ENCODE measurements at regions not wholly inside any gene's neighbourhood (a gene's known extent, or its start where the extent isn't known, plus 50 kb on each side); places are given as distances from the start of the nearest gene placed in this dataset.
"Not testable (repeated sequence)": the region's sequence is repeated elsewhere in the genome, so short reads cannot be mapped to it uniquely, and the experiment has no call there.

- Histone ChIP-seq H3K9me3 (ENCODE audit: control insufficient read depth in 2 of 3, insufficient read depth in 1 of 3, low read length in 3 of 3) (no peaks in the 10 kb centered on the region), H3K4me1 (ENCODE audit: control insufficient read depth in 2 of 3, insufficient read depth in 2 of 3, low read depth in 1 of 3, low read length in 3 of 3) (no peaks in the 10 kb centered on the region), H3K27me3 (ENCODE audit: control insufficient read depth, insufficient read depth, low read length) (no peaks in the 10 kb centered on the region), H3K9ac (ENCODE audit: low read length in 3 of 3) (no peak overlapping the region), H3K36me3 (ENCODE audit: control insufficient read depth in 2 of 3, insufficient read depth in 3 of 3, low read length in 3 of 3) (no peaks in the 10 kb centered on the region), H3K4me3 (ENCODE audit: low read length in 3 of 3) (no peak overlapping the region), H3K27ac (ENCODE audit: low read depth in 2 of 2, low read length in 2 of 2) (no peak overlapping the region)
- no peak for TF ChIP-seq CTCF (IDR thresholded peaks at IDR 0.05; ENCODE audit: borderline replicate concordance, extremely low read depth, insufficient read depth)
- FAIRE-seq (no peak), DNase-seq (no peak)
- intact Hi-C loops (cut with DNase I) = no loop called here
These were observed 405.5 kb upstream of the ADGRB3 start for GRCh38 chr6:68229566-68229965.

GRCh38 chr6:68226460-68226859 lies 408.6 kb upstream of the ADGRB3 start:
- no peaks in the 10 kb centered on the region for H3K9me3 ChIP-seq (ENCODE audit: control insufficient read depth in 2 of 3, insufficient read depth in 1 of 3, low read length in 3 of 3)
- H3K36me3 ChIP-seq (ENCODE audit: control insufficient read depth in 2 of 3, insufficient read depth in 3 of 3, low read length in 3 of 3) = no peaks in the 10 kb centered on the region
- TF ChIP-seq CTCF (IDR thresholded peaks at IDR 0.05; ENCODE audit: borderline replicate concordance, extremely low read depth, insufficient read depth) = peak; percentile 8
- DNase-seq (peak in 2 of 5 donors; percentile 27 to 30), FAIRE-seq (no peak)
- intact Hi-C loops (cut with DNase I) = no loop called here
- no peak overlapping the region for H3K9ac ChIP-seq (ENCODE audit: low read length in 3 of 3)
- H3K4me1 ChIP-seq (ENCODE audit: control insufficient read depth in 2 of 3, insufficient read depth in 2 of 3, low read depth in 1 of 3, low read length in 3 of 3) = no peaks in the 10 kb centered on the region
- H3K27me3 ChIP-seq (ENCODE audit: control insufficient read depth, insufficient read depth, low read length) = no peaks in the 10 kb centered on the region
- H3K4me3 ChIP-seq (ENCODE audit: low read length in 3 of 3) = no peak overlapping the region
- no peak overlapping the region for H3K27ac ChIP-seq (ENCODE audit: low read depth in 2 of 2, low read length in 2 of 2)

GRCh38 chr6:68225729-68226128 lies 409.4 kb upstream of the ADGRB3 start:
- no peak overlapping the region for H3K4me3 ChIP-seq (ENCODE audit: low read length in 3 of 3)
- intact Hi-C loops (cut with DNase I) = no loop called here
- H3K36me3 ChIP-seq (ENCODE audit: control insufficient read depth in 2 of 3, insufficient read depth in 3 of 3, low read length in 3 of 3) = no peaks in the 10 kb centered on the region
- no peak overlapping the region for H3K27ac ChIP-seq (ENCODE audit: low read depth in 2 of 2, low read length in 2 of 2)
- H3K27me3 ChIP-seq (ENCODE audit: control insufficient read depth, insufficient read depth, low read length) = no peaks in the 10 kb centered on the region
- no peak for TF ChIP-seq CTCF (IDR thresholded peaks at IDR 0.05; ENCODE audit: borderline replicate concordance, extremely low read depth, insufficient read depth)
- FAIRE-seq (no peak), DNase-seq (no peak)
- H3K9ac ChIP-seq (ENCODE audit: low read length in 3 of 3) = no peak overlapping the region
- H3K4me1 ChIP-seq (ENCODE audit: control insufficient read depth in 2 of 3, insufficient read depth in 2 of 3, low read depth in 1 of 3, low read length in 3 of 3) = no peaks in the 10 kb centered on the region
- H3K9me3 ChIP-seq (ENCODE audit: control insufficient read depth in 2 of 3, insufficient read depth in 1 of 3, low read length in 3 of 3) = no peaks in the 10 kb centered on the region

GRCh38 chr6:68211242-68211795 lies 423.8 kb upstream of the ADGRB3 start:
- Histone ChIP-seq H3K4me1 (ENCODE audit: control insufficient read depth in 2 of 3, insufficient read depth in 2 of 3, low read depth in 1 of 3, low read length in 3 of 3) (no peaks in the 10 kb centered on the region), H3K9ac (ENCODE audit: low read length in 3 of 3) (no peak overlapping the region), H3K4me3 (ENCODE audit: low read length in 3 of 3) (no peak overlapping the region), H3K27ac (ENCODE audit: low read depth in 2 of 2, low read length in 2 of 2) (no peak overlapping the region), H3K9me3 (ENCODE audit: control insufficient read depth in 2 of 3, insufficient read depth in 1 of 3, low read length in 3 of 3) (no peaks in the 10 kb centered on the region), H3K27me3 (ENCODE audit: control insufficient read depth, insufficient read depth, low read length) (no peaks in the 10 kb centered on the region), H3K36me3 (ENCODE audit: control insufficient read depth in 2 of 3, insufficient read depth in 3 of 3, low read length in 3 of 3) (no peaks in the 10 kb centered on the region)
- DNase-seq (no peak), FAIRE-seq (no peak)
- intact Hi-C loops (cut with DNase I) = no loop called here
- TF ChIP-seq CTCF (IDR thresholded peaks at IDR 0.05; ENCODE audit: borderline replicate concordance, extremely low read depth, insufficient read depth) = no peak

GRCh38 chr6:68207612-68208011 lies 427.5 kb upstream of the ADGRB3 start:
- H3K4me1 ChIP-seq (ENCODE audit: control insufficient read depth in 2 of 3, insufficient read depth in 2 of 3, low read depth in 1 of 3, low read length in 3 of 3); H3K36me3 ChIP-seq (ENCODE audit: control insufficient read depth in 2 of 3, insufficient read depth in 3 of 3, low read length in 3 of 3); H3K27me3 ChIP-seq (ENCODE audit: control insufficient read depth, insufficient read depth, low read length); H3K9me3 ChIP-seq (ENCODE audit: control insufficient read depth in 2 of 3, insufficient read depth in 1 of 3, low read length in 3 of 3); DNase-seq; H3K4me3 ChIP-seq (ENCODE audit: low read length in 3 of 3); FAIRE-seq; intact Hi-C loops (cut with DNase I); H3K27ac ChIP-seq (ENCODE audit: low read depth in 2 of 2, low read length in 2 of 2); H3K9ac ChIP-seq (ENCODE audit: low read length in 3 of 3): not testable (repeated sequence)
